ENCODE measurements at regions not wholly inside any gene's neighbourhood (a gene's known extent, or its start where the extent isn't known, plus 50 kb on each side); places are given as distances from the start of the nearest gene placed in this dataset.

- ATAC-seq (no peak), DNase-seq (ENCODE audit: low read depth, low spot score) (no peak)
- H3K36me3 ChIP-seq (ENCODE audit: control insufficient read depth, insufficient read depth, low read length): no peaks in the 10 kb centered on the region
- no peaks in the 10 kb centered on the region; the same call in 1 of the 2 replicates for H3K27me3 ChIP-seq (ENCODE audit: control insufficient read depth, insufficient read depth, low read length)
- H3K9me3 ChIP-seq (ENCODE audit: control insufficient read depth, insufficient read depth, low read depth, low read length): no peaks in the 10 kb centered on the region; the same call in 1 of the 2 replicates
- BruUV-seq (replicated peaks): no TSS peak
- no peaks in the 10 kb centered on the region for H3K4me1 ChIP-seq (ENCODE audit: control insufficient read depth, insufficient read depth, low read length)
- CTCF ChIA-PET: no interaction called here
- intact Hi-C loops (cut with micrococcal nuclease; ENCODE audit: unreplicated experiment): no loop called here
- H3K4me3 ChIP-seq (ENCODE audit: low read depth in 2 of 2, low read length in 2 of 2): no peak overlapping the region
- H3K27ac ChIP-seq (ENCODE audit: low read length): no peak overlapping the region
- in situ Hi-C loops (cut with HindIII; ENCODE audit: low pct_unique_long_range_greater_than_20kb, low sequenced_read_pairs): no loop called here
- TF ChIP-seq REST (IDR thresholded peaks at IDR 0.05; ENCODE audit: insufficient read depth in 1 of 2, low read depth in 2 of 2, low read length in 1 of 2) (no peak), TCF7L2 (IDR thresholded peaks at IDR 0.05; ENCODE audit: low read depth, low read length) (no peak), POLR2AphosphoS5 (IDR thresholded peaks at IDR 0.05; ENCODE audit: low read depth, low read length) (no peak), CTCF (IDR thresholded peaks at IDR 0.05) (no peak), SIN3A (IDR thresholded peaks at IDR 0.05; ENCODE audit: borderline replicate concordance, insufficient read depth, low read depth, low read length) (no peak)
- POLR2A ChIA-PET: no interaction called here
These were observed 898.3 kb downstream of the BRD1 start for GRCh38 chr22:48929276-48929790.

GRCh38 chr22:48927591-48927990 lies 900.1 kb downstream of the BRD1 start:
- ChIA-PET CTCF (no interaction called here), POLR2A (no interaction called here)
- no peaks in the 10 kb centered on the region; the same call in 1 of the 2 replicates for H3K27me3 ChIP-seq (ENCODE audit: control insufficient read depth, insufficient read depth, low read length)
- ATAC-seq (no peak), DNase-seq (ENCODE audit: low read depth, low spot score) (no peak)
- no peaks in the 10 kb centered on the region for H3K36me3 ChIP-seq (ENCODE audit: control insufficient read depth, insufficient read depth, low read length)
- in situ Hi-C loops (cut with HindIII; ENCODE audit: low pct_unique_long_range_greater_than_20kb, low sequenced_read_pairs): no loop called here
- TF ChIP-seq CTCF (IDR thresholded peaks at IDR 0.05): no peak
- TF ChIP-seq TCF7L2 (IDR thresholded peaks at IDR 0.05; ENCODE audit: low read depth, low read length): no peak
- TF ChIP-seq SIN3A (IDR thresholded peaks at IDR 0.05; ENCODE audit: borderline replicate concordance, insufficient read depth, low read depth, low read length): no peak
- TF ChIP-seq REST (IDR thresholded peaks at IDR 0.05; ENCODE audit: insufficient read depth in 1 of 2, low read depth in 2 of 2, low read length in 1 of 2): no peak
- no peak for TF ChIP-seq POLR2AphosphoS5 (IDR thresholded peaks at IDR 0.05; ENCODE audit: low read depth, low read length)
- H3K4me3 ChIP-seq (ENCODE audit: low read depth in 2 of 2, low read length in 2 of 2): no peak overlapping the region
- no peaks in the 10 kb centered on the region for H3K4me1 ChIP-seq (ENCODE audit: control insufficient read depth, insufficient read depth, low read length)
- no peak overlapping the region for H3K27ac ChIP-seq (ENCODE audit: low read length)
- intact Hi-C loops (cut with micrococcal nuclease; ENCODE audit: unreplicated experiment): no loop called here
- no TSS peak for BruUV-seq (replicated peaks)
- H3K9me3 ChIP-seq (ENCODE audit: control insufficient read depth, insufficient read depth, low read depth, low read length): no peaks in the 10 kb centered on the region

Data from Panc1 (cell line).